HG03432 (cell line): ENCODE measurements at regions not wholly inside any gene's neighbourhood (a gene's known extent, or its start where the extent isn't known, plus 50 kb on each side); places are given as distances from the start of the nearest gene placed in this dataset.
A peak's percentile ranks its signal among the peaks of the same experiment; 100 is the strongest.
"Not testable (repeated sequence)": the region's sequence is repeated elsewhere in the genome, so short reads cannot be mapped to it uniquely, and the experiment has no call there.

Experiments used
- ATAC-seq: cut with Tn5 transposase; IDR thresholded peaks from one replicate; pipeline ENCODE4 v1.9.1; 2021; ENCODE audit warnings: mild to moderate bottlenecking, moderate library complexity; ENCODE audit not compliant: unreplicated experiment

DNA sequence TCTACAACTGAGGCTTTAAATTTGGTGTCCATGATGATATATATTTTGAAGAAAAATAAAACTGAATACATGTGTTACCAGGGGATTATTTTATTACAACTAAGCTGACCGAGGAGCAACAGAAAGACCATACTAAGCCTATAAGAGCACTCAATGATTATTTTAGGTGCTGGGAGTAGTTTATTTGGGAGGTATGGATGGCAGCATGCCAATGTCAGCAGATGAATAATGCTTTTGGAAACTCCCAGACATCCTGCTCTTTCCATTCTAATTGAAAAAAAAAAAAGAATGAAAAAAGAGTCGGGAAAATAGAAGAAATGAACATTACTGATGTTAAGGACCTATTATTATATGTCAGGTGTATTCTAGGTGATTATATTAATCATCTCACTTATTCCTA, 441.2 kb downstream of the BTG1 start:
- ATAC-seq = no peak

DNA sequence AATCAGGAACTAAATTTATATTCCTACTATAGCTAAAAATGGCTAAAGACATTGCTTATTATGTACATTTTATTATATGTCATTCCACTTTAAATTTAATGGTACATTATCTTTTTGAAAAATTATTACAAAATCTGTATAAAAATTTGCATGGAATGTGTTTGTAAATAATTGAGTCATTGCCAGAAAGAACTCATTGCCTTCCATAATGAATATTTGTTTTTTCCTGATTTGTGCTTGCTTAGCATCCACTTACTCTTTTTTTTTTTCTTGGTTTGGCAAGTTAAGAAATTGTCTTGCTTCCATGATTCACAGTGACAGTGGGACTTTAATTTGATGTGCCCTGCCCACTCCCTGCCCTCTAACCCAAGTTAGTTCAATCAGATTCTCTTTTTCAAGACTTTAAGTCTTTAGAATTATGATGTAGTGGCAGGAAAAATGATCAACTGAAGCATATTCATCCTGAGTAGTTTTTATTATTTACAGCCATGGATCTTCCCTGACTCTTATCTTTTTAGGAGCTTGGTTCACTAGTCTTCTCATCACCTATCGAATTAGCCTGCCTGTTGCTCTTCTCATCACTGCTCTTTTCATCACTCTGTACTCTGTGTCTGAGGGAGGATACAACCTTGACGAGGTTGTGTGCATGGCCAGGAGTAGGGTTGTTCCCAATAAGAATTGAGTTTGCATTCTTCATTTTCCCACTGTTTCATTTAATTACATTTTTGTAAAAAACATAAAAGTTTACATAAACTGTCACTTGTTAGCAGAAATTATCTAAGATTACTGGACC, 442.0 kb downstream of the BTG1 start:
- no peak for ATAC-seq

DNA sequence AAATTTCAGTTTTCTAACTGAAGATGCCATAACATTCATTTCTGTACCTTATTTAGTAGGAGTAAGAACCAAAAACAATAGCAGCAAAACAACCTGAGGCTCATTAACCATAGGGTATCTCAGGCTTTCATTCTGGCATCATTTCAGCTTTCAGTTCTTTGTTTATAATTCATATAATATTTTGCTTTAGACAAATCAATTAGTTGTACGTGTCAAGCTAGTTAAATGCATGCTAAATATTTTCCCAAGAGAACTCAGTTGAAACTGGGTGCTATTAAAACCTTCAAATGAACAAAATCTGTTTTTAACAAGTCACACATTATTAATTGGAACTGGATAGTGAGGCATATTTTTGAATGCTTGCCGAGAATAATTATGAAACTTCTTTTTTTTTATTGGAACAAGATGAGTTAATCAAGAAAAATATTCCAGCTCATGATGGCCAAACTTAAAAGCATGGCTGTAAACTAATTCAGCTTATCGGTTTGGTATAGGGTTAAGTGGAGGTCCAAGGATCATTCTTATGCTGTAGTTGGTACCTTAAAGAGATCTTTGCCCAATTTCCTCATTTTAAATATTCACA, 442.7 kb downstream of the BTG1 start:
- ATAC-seq = no peak

DNA sequence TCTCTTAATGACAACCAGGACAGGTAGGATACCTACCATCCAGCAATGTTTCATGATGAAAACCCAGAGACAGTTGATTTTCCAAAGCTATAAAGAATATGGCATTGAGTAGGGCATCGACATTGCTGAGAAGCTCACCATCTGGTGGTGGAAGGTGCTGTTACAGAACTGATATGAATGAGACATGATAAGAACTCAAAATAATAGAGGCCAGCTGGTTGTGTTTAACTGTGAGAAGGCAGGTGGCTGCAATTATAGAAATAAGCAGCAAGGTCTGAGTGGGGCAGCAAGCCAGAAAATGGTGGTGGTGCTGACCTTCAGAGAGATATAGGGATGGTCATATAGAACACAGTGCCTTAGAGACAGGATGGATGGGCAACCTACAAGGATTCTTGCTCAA, 449.7 kb downstream of the BTG1 start:
- ATAC-seq = no peak

DNA sequence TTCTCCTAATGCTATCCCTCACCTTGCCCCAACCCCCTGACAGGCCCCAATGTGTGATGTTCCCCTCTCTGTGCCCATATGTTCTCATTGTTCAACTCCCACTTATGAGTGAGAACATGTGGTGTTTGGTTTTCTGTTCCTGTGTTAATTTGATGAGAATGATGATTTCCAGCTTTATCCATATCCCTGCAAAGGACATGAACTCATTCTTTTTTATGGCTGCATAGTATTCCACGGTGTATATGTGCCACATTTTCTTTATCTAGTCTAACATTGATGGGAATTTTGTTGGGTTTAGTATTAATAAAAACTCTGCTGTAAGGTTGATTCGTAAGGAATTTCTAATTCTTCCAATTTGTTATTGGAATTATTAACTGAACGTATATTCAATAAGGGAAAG, 450.2 kb downstream of the BTG1 start:
- not testable (repeated sequence) for ATAC-seq

DNA sequence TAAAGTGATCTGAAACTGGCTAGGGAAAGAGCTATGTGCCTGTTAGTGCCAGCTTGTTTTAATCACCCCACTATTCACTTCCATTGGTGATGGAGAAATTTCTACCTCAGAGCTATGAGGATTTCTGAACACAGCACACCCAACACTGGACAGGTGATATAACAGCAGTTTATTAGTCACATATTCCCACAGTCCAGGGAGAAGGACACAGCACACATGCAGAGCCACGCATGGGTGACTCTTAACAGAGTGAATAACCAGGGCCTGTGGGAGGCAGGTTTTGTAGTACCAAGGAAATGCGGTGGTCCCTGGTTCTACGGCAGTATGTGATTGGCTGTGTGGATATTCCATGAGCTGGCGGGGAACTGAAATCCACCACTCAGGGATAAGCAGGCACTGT, 455.1 kb downstream of the BTG1 start:
- ATAC-seq = no peak

DNA sequence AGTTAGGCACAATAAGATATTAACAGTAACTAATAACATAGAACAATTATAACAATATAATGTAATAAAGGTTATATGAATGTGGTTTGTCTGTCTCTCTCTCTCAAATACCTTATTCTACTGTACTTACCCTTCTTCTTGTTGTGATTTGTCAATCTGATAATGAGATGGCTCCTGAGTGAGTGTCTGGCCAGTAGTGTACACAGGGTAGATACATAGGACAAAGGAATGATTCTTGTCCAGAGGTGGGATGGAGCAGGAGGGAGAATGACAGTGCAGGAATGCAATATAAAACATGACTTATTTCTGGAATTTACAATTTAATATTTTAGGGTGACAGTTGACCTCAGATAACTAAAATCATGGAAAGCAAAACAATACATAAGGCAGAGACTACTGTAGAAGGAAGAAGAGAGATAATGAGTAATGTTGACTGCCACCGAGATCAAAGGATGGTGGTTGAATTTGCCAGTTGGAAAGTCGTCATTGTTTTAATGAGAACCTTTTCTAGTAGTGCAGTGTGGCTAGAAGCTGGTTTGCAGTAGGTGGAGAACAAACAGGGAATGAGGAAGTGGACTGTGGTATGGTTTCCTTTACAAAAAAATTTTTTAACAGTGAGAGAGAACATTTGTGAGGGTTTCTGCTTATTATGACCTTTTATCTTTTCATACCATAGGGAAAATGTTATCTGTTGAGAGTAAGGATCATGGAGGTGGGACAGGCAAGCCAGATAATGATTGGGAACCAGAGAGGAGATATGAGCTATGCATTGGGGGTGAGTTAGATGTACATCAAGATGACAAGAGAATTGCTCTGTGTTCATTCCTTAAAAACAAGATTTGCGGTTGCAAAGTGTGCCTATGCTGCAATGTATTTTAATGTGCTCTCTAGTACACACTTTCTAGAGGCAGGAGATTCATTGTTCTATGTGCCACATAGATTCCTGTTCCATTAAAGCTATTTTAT, 458.3 kb downstream of the BTG1 start:
- peak; percentile 57 for ATAC-seq

DNA sequence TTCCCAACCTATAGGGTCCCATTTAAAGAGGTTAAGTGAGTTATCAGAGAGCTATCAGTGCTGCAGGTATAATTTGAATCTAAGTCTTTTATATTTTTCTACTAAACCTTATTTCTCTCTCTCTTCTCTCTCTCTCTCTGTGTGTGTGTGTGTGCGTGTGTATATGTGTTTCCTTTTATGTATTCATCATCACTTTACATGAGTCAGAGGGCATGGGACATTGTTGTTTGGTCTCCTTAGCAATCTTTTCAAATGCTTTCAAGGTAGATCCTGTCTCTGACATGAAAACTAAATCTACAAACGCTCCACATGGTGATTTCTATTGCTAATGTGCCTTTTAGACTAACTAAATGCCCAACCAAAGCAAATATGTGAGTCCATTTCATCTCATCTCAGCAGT, 459.7 kb downstream of the BTG1 start:
- ATAC-seq = no peak

DNA sequence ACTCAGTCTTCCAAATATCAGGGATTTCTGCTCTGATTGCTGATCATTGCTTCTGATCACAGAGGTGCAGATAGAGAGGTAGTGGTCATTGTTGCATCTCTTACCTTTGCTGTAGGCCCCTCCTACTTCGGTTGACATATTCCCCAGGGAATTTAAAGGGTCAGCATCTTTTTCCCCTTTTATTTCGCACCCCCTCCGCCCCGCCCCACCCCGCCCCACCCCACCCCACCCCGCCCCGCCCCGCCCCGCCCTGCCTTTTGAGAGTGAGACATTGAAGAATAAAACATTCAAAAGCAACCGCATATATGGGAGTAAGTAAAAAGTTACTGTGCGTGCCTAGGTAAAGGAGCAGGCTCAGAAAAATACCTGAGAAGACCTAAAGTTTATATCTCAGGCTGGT, 463.9 kb downstream of the BTG1 start:
- no peak for ATAC-seq

DNA sequence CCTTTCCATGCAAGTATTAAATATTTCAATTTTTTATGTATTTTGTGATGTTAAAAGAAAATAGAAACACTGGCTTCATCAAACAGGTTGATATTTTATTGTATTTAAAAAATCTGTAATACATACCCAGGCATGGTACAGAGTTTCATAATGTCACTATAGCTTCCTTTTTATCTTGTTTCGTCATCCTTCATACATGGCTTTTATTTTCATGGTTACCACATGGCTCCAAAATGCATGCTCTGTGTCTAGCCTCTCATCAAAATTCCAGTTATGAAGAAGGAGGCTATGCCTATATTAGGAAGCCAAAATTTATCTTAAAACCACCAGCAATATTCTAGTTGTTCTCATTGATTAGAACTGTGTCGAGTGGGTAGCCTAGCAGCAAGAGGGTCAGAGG, 464.8 kb downstream of the BTG1 start:
- no peak for ATAC-seq

DNA sequence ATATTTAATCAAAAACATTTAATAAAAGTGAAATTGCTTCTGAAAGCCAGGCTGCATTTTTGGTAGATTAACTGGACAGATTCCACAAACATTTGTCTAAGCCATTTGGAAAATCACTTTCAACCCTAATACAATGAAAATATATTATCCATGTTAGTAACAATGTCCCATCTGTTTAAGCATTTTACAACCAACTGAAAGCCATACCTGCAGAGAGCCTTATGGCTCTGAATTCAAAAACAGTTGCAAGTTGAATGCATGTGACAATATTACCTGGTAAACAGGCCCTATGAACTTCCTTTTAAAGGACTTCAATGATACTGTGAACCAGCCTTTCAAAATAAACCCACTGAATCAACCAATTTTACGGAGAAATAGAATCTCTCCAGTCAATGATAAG, 468.1 kb downstream of the BTG1 start:
- no peak for ATAC-seq

DNA sequence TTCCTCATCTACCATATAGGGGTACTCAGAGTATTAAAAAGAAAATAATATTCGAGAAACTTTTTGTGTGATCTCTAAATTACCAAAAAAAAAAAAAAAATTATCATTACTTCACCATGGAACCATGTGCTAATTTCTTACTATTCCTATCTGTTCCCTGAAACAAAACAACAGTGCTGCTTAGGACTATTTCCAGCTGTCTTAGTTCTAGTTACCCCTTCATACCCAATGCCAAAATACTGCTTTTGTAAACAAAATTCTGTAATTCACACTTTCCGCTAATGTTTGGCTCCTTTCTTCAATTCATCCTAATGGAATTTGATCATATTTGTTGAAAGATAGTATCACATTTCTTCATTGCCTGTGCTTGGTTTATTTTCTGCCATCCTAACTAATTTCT, 470.2 kb downstream of the BTG1 start:
- ATAC-seq = no peak

DNA sequence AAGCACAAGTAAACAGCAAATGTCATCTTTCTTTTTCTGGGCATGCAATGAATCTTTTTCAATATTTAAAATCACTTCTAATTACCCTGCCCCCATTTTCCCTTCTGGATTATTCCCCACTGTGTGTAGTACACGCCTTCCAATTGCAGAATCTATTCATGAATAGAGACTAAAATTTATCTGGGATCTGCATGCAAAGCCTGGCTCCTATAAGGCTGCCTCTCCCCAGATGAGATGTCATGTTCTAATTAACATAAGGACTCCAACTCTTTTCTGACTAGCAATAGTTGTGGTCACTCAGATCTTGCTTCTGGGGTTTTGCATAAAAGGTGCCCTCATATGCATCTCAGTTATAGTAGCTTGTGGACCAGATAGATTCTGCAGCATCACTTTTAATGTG, 473.5 kb downstream of the BTG1 start:
- ATAC-seq = no peak

DNA sequence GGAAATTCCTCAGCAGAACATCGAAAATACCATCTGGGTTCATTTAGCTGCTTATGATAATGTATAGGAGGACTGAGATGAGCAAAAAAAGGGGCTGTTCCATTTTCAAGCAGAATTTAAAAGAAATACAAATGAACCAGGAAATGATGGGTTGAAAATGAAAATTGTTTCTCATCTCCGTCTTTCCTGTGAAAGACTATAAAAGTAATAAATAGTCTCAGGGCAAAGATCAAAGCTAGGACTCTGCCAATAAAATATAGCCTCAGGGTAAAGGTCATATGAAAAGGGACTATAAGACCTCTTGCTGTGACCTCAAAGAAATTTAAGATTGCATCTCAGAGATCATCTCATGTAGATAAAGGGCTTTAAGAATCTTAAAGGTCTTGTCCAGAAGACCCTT, 478.0 kb downstream of the BTG1 start:
- no peak for ATAC-seq

DNA sequence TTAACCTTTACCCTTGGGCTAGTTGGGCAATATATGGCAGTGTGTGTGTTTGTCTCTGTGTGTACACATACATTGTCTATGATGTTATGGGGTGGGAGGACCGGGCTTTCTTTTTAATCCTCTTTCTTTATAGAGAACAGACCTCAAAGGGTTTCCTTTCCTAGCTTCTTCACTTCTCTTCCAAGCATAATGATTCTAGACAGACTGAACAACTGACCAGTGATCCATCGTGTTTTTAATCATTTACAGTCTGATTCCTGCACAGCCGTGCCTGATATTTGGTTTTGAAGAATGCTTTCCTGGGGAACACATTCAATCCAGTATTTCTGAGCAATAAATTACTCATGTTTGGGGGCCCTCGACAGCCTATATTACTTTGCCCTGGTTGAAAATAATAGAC, 481.1 kb upstream of the DCN start:
- no peak for ATAC-seq

DNA sequence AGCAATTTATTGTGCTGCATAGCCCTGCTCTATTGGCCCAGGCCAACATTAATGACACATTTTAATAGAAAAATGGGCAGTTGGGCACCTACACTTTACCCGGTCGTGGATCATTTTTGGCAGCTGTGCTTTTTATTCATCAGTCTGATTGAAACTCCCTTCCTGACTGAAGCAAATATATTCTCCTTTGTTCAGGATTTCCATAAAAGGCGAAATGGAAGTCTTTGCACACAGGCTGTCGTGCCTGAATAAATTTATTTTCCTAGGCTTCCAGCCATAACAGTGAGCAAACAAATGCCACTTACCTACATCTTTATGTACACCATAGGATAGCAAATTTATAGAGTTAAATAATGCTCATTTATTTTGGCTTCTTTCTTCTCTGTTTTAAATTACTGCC, 480.7 kb upstream of the DCN start:
- ATAC-seq = no peak

DNA sequence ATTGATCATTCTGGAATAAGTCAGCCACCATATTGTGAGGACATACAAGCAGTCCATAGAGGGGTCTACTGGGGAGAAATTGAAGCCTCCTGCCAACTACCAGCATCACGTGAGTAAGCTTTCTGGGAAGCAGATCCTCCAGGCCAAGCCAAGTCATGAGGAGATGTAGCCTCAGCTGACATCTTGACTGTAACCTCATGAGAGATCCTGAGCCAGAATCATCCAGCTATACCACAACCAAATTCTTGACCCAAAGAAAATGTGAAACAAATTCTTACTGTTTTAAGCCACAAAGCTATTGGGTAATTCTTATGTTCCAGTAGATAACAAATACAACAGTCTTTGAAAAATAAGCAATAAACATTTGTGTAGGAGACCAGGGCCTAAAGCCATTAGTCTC, 479.4 kb upstream of the DCN start:
- ATAC-seq = no peak

DNA sequence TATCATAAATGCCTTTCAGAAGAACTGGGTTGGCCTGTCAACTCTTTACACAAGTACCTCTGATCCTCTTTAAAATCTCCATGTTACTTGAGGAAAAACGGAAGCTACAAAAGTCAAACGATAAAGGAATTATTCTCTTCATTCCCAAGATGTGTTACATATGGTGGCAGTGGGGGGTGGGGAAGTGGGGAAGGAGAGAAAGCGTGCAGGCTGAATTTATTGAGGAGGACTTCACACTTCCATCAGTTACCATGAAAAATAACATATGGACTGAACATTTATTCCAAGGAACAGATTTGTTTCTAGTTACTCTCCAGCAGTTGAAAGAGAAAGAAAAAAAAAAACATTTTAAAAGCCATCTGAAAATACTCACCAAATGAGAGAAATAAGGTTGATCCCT, 474.4 kb upstream of the DCN start:
- ATAC-seq = no peak

DNA sequence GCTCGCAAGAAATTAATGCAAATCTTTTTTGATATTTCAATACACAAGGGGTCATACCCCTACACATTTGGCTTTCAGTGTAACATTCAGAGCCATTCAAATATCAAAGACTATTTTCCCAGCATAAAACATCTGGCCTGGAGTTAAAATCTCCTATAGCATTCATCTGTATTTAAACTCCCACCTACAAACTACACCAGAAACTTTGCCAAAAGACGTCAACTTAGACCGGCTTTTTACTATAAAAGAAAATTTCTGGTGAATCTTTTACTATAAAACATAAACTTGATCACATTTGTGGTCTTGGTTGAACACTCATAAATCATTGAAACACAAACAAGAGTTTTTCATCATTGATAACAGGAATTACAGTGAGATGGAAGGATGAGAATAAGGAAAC, 473.3 kb upstream of the DCN start:
- ATAC-seq = no peak

DNA sequence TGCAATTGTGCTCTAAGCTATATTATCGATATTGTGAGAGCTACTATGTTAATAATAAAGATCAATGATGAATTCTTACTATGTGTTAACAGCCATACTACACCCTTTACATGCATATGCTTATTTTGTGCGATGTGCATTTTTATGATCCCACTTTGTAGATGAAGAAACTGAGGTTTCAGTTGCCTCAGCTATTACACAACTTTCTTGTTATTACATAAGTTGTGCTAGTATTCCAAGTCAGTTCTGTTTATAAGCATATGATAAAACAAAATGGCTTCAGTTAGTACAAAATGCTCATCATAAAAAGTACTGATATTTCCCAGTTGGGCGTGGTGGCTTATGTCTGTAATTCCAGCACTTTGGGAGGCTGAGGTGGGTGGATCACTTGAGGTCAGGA, 471.5 kb upstream of the DCN start:
- ATAC-seq = no peak

DNA sequence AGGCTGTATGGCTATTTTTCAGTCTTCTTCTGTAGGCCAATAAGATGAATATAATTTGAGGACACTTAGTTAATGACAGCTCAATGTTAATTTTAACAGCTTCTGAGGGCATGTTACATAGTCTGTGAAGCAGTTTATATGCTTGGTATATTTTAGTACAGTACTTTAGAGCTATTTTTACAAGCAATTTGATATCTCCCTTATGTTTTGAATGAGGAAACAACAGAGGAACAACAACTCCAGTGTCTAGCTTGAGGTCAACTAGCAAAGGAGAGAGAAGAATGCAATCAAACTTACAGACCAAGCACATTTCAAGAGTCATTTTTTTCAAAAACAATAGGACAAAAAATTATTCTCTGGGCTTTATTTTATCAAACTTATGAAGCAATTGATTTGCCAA, 469.1 kb upstream of the DCN start:
- no peak for ATAC-seq

DNA sequence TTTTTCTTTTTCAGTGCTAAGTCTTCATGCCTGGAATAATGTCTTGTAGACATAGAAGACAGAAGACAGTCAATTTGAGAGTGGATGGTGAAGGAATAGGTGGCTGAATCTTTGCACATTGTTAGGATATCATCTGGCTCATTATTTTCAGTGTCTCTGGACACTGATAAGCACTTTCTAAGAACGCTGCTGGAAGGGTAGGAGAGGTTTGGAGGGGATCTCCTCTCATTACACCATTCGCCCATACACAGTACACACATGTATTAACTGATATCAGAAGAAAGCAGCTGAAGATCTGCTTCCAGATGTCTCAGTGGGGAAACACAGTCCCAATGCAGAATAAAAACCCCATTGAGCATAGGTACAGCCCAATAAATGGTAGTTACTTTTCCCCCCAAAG, 461.1 kb upstream of the DCN start:
- no peak for ATAC-seq
